GM23248 (cell line): ENCODE measurements at regions not wholly inside any gene's neighbourhood (a gene's known extent, or its start where the extent isn't known, plus 50 kb on each side); places are given as distances from the start of the nearest gene placed in this dataset.

Experiments
- DNase-seq: peaks from one replicate; pipeline ENCODE4 v3.0.0-alpha.2; 2015
- H2AFZ ChIP-seq: fragments of 200-600 bp; sonication (generic); 2 replicates; pipeline ENCODE4 v1.6.1; 2016; ENCODE audit warnings: antibody characterized with exemption
- H3F3A ChIP-seq: fragments of 200-600 bp; sonication (generic); 2 replicates; pipeline ENCODE4 v1.6.1; 2016; ENCODE audit warnings: mild to moderate bottlenecking, antibody characterized with exemption, mixed run types; ENCODE audit not compliant: insufficient read depth
- H3K27ac ChIP-seq: fragments of 200-600 bp; sonication (generic); 2 replicates; pipeline ENCODE4 v1.5.1; 2016; ENCODE audit warnings: mild to moderate bottlenecking
- H3K27me3 ChIP-seq: fragments of 200-600 bp; sonication (generic); replicated peaks from 2 replicates; pipeline ENCODE4 v1.6.1; 2016; ENCODE audit warnings: mild to moderate bottlenecking; ENCODE audit not compliant: insufficient read depth
- H3K36me3 ChIP-seq: fragments of 200-600 bp; sonication (generic); 2 replicates; pipeline ENCODE4 v1.6.1; 2016; ENCODE audit warnings: low read depth, mild to moderate bottlenecking
- H3K4me1 ChIP-seq: fragments of 200-600 bp; sonication (generic); 2 replicates; pipeline ENCODE4 v1.6.1; 2016; ENCODE audit warnings: mild to moderate bottlenecking; ENCODE audit not compliant: insufficient read depth
- H3K4me2 ChIP-seq: fragments of 200-600 bp; sonication (generic); one replicate; pipeline ENCODE4 v1.6.1; 2016; ENCODE audit warnings: mild to moderate bottlenecking; ENCODE audit not compliant: unreplicated experiment
- H3K4me3 ChIP-seq: fragments of 200-600 bp; sonication (generic); 2 replicates; pipeline ENCODE4 v1.5.1; 2016; ENCODE audit warnings: mild to moderate bottlenecking
- H3K79me2 ChIP-seq: fragments of 200-600 bp; sonication (generic); 2 replicates; pipeline ENCODE4 v1.6.1; 2016; ENCODE audit warnings: mild to moderate bottlenecking; ENCODE audit not compliant: insufficient read depth
- H3K9ac ChIP-seq: fragments of 200-600 bp; sonication (generic); 2 replicates; pipeline ENCODE4 v1.6.1; 2016; ENCODE audit warnings: mild to moderate bottlenecking
- H3K9me2 ChIP-seq: fragments of 200-600 bp; sonication (generic); 2 replicates; pipeline ENCODE4 v1.6.1; 2016; ENCODE audit warnings: mixed run types, mild to moderate bottlenecking, moderate library complexity; ENCODE audit not compliant: insufficient read depth
- H3K9me3 ChIP-seq: fragments of 200-600 bp; sonication (generic); one replicate; pipeline ENCODE4 v1.6.1; 2017; ENCODE audit warnings: low read depth
- H4K20me1 ChIP-seq: fragments of 200-600 bp; sonication (generic); 2 replicates; pipeline ENCODE4 v1.6.0; 2016; ENCODE audit not compliant: insufficient read depth
- EZH2 ChIP-seq: fragments of 200-600 bp; sonication (generic); IDR thresholded peaks from 2 replicates; pipeline ENCODE4 v1.6.1; 2018; ENCODE audit warnings: antibody characterized with exemption, mild to moderate bottlenecking; ENCODE audit not compliant: insufficient read depth, poor library complexity, severe bottlenecking
- EZH2phosphoT487 ChIP-seq: fragments of 200-600 bp; sonication (generic); IDR thresholded peaks from 2 replicates; pipeline ENCODE4 v1.6.1; 2018; ENCODE audit warnings: antibody characterized with exemption, moderate library complexity, mild to moderate bottlenecking, low read depth; ENCODE audit not compliant: insufficient read depth
- WGBS, 2 experiments: methylation state at CpG; one replicate each; pipeline ENCODE4 v1.1.6; 2015 to 2017; ENCODE audit warnings: low lambda C conversion rate in 2 of 2, low coverage in 1 of 2; ENCODE audit errors: missing lambda C conversion rate in 2 of 2; 5-methylcytosine and 5-hydroxymethylcytosine counted together
- in situ Hi-C: fragments of 300-500 bp; cut with MboI; formaldehyde crosslinking; loops from 2 replicates; pipeline ENCODE4 v1.15.0; 2020

- Histone ChIP-seq H3K36me3 (no peaks in the 10 kb centered on the region), H3K79me2 (no peaks in the 10 kb centered on the region), H3K27me3 (peaks cover 32% of the 10 kb centered on the region), H2AFZ (no peak overlapping the region), H3F3A (no peaks in the 10 kb centered on the region), H3K9me3 (no peaks in the 10 kb centered on the region), H3K4me3 (no peak overlapping the region), H3K4me2 (no peak overlapping the region), H3K27ac (no peak overlapping the region), H3K4me1 (no peaks in the 10 kb centered on the region), H3K9ac (no peak overlapping the region), H4K20me1 (no peaks in the 10 kb centered on the region), H3K9me2 (no peaks in the 10 kb centered on the region)
- no peak for TF ChIP-seq EZH2
- no peak for TF ChIP-seq EZH2phosphoT487
- 71 to 77% methylated on average over 3 of the region's 3 CpGs for WGBS, 2 experiments
- in situ Hi-C loops = no loop called here
- no peak for DNase-seq
Measured at GRCh38 chr6:142651384-142651783, 293.6 kb downstream of the HIVEP2 start.

- 54 to 69% methylated on average over 5 of the region's 5 CpGs for WGBS, 2 experiments
- Histone ChIP-seq H4K20me1 (no peaks in the 10 kb centered on the region), H3K4me3 (no peak overlapping the region), H3K36me3 (no peaks in the 10 kb centered on the region), H2AFZ (no peak overlapping the region), H3K9me2 (no peaks in the 10 kb centered on the region), H3K9me3 (no peaks in the 10 kb centered on the region), H3K27ac (no peak overlapping the region), H3K4me1 (no peaks in the 10 kb centered on the region), H3K79me2 (no peaks in the 10 kb centered on the region), H3K27me3 (peaks cover 16% of the 10 kb centered on the region), H3K9ac (no peak overlapping the region), H3F3A (no peaks in the 10 kb centered on the region), H3K4me2 (no peak overlapping the region)
- DNase-seq = no peak
- TF ChIP-seq EZH2 (no peak), EZH2phosphoT487 (no peak)
- in situ Hi-C loops = no loop called here
Measured at GRCh38 chr6:142653710-142654420, 291.1 kb downstream of the HIVEP2 start.

GRCh38 chr6:142659661-142660060 lies 285.3 kb downstream of the HIVEP2 start:
- in situ Hi-C loops = no loop called here
- H3F3A ChIP-seq = no peaks in the 10 kb centered on the region
- no peaks in the 10 kb centered on the region for H4K20me1 ChIP-seq
- no peak for TF ChIP-seq EZH2
- TF ChIP-seq EZH2phosphoT487 = no peak
- no peak overlapping the region for H3K4me2 ChIP-seq
- no peaks in the 10 kb centered on the region for H3K9me2 ChIP-seq
- H3K9ac ChIP-seq = no peak overlapping the region
- no peak overlapping the region for H3K4me3 ChIP-seq
- H3K79me2 ChIP-seq = no peaks in the 10 kb centered on the region
- 75 to 78% methylated on average over 2 of the region's 2 CpGs for WGBS, 2 experiments
- no peaks in the 10 kb centered on the region for H3K9me3 ChIP-seq
- no peak for DNase-seq
- H3K27ac ChIP-seq = no peak overlapping the region
- no peaks in the 10 kb centered on the region; the same call in 1 of the 2 replicates for H3K27me3 ChIP-seq
- no peak overlapping the region for H2AFZ ChIP-seq
- H3K4me1 ChIP-seq = no peaks in the 10 kb centered on the region
- no peaks in the 10 kb centered on the region for H3K36me3 ChIP-seq

- TF ChIP-seq EZH2phosphoT487 = no peak
- TF ChIP-seq EZH2 = no peak
- no peak overlapping the region for H3K9ac ChIP-seq
- no peaks in the 10 kb centered on the region for H3K79me2 ChIP-seq
- H3K9me3 ChIP-seq = no peaks in the 10 kb centered on the region
- no peaks in the 10 kb centered on the region for H3K4me1 ChIP-seq
- H3K4me3 ChIP-seq = no peak overlapping the region
- no peaks in the 10 kb centered on the region for H3K27me3 ChIP-seq
- no peaks in the 10 kb centered on the region for H3K9me2 ChIP-seq
- no peak for DNase-seq
- H3F3A ChIP-seq = no peaks in the 10 kb centered on the region
- H4K20me1 ChIP-seq = no peaks in the 10 kb centered on the region
- in situ Hi-C loops = no loop called here
- no peak overlapping the region for H3K4me2 ChIP-seq
- H2AFZ ChIP-seq = no peak overlapping the region
- H3K36me3 ChIP-seq = no peaks in the 10 kb centered on the region
- no peak overlapping the region for H3K27ac ChIP-seq
- WGBS, 2 experiments = 27 to 34% methylated on average over 2 of the region's 2 CpGs
Measured at GRCh38 chr6:142665393-142665792, 279.6 kb downstream of the HIVEP2 start.
